Testis (tissue), 2 donors: ENCODE measurements at regions not wholly inside any gene's neighbourhood (a gene's known extent, or its start where the extent isn't known, plus 50 kb on each side); places are given as distances from the start of the nearest gene placed in this dataset.

Experiments
- DNase-seq: peaks from one replicate; pipeline ENCODE4 v3.0.0-alpha.2; 2019
- H3K27ac ChIP-seq, 2 donors: fragments of 200-600 bp; sonication (generic); one replicate each; pipeline ENCODE4 v1.5.1; 2019
- H3K27me3 ChIP-seq: fragments of 200-600 bp; sonication (generic); one replicate; pipeline ENCODE4 v1.5.1; 2019
- H3K36me3 ChIP-seq: fragments of 200-600 bp; sonication (generic); one replicate; pipeline ENCODE4 v1.5.1; 2017; ENCODE audit warnings: low read depth; ENCODE audit errors: missing control alignments
- H3K4me1 ChIP-seq: fragments of 200-600 bp; sonication (generic); one replicate; pipeline ENCODE4 v1.5.1; 2019
- H3K4me3 ChIP-seq, 2 donors: fragments of 200-600 bp; sonication (generic); one replicate each; pipeline ENCODE4 v1.5.1; 2017 to 2019
- H3K9me3 ChIP-seq: fragments of 200-600 bp; sonication (generic); one replicate; pipeline ENCODE4 v1.5.1; 2017
- CTCF ChIP-seq, 3 experiments: fragments of 450-650 bp in 2 of 3; fragments of 200-600 bp in 1 of 3; sonication (generic) in 1 of 3; IDR thresholded peaks; one replicate each; pipeline ENCODE4 v1.5.1; 2016 to 2019; ENCODE audit warnings: antibody characterized with exemption in 3 of 3, mild to moderate bottlenecking in 2 of 3, moderate library complexity in 1 of 3
- POLR2A ChIP-seq: fragments of 450-650 bp; IDR thresholded peaks from one replicate; pipeline ENCODE4 v1.6.1; 2017; ENCODE audit warnings: antibody characterized with exemption, mild to moderate bottlenecking, moderate library complexity
- WGBS, 2 donors: methylation state at CpG; one replicate each; pipeline ENCODE4 v1.1.5; 2018; 5-methylcytosine and 5-hydroxymethylcytosine counted together
- intact Hi-C: fragments of 100-400 bp; cut with DNase I; formaldehyde crosslinking; loops from one replicate; pipeline ENCODE4 v1.15.1; 2023; ENCODE audit warnings: low total_unique reads

GRCh38 chr5:125551246-125551645 lies 804.8 kb upstream of the ZNF608 start:
- no peaks in the 10 kb centered on the region for H3K36me3 ChIP-seq
- H3K27ac ChIP-seq: no peak overlapping the region
- H3K27me3 ChIP-seq: no peaks in the 10 kb centered on the region
- intact Hi-C loops: no loop called here
- H3K9me3 ChIP-seq: no peaks in the 10 kb centered on the region
- no peaks in the 10 kb centered on the region for H3K4me1 ChIP-seq
- DNase-seq: no peak
- H3K4me3 ChIP-seq: no peak overlapping the region
- no peak for TF ChIP-seq CTCF (IDR thresholded peaks at IDR 0.05)
- TF ChIP-seq POLR2A: no peak

GRCh38 chr5:125551797-125552196 lies 805.4 kb upstream of the ZNF608 start:
- 96 to 97% methylated on average over 4 of the region's 4 CpGs for WGBS, 2 donors
- H3K36me3 ChIP-seq: no peaks in the 10 kb centered on the region
- no peak for DNase-seq
- H3K27ac ChIP-seq: no peak overlapping the region
- no peaks in the 10 kb centered on the region for H3K9me3 ChIP-seq
- intact Hi-C loops: no loop called here
- no peaks in the 10 kb centered on the region for H3K4me1 ChIP-seq
- TF ChIP-seq POLR2A (no peak), CTCF (IDR thresholded peaks at IDR 0.05) (no peak)
- H3K27me3 ChIP-seq: no peaks in the 10 kb centered on the region
- H3K4me3 ChIP-seq: no peak overlapping the region

GRCh38 chr5:125552486-125552885 lies 806.0 kb upstream of the ZNF608 start:
- 67 to 78% methylated on average over 1 of the region's 1 CpG for WGBS, 2 donors
- no peaks in the 10 kb centered on the region for H3K36me3 ChIP-seq
- DNase-seq: no peak
- intact Hi-C loops: no loop called here
- H3K27ac ChIP-seq: no peak overlapping the region
- no peaks in the 10 kb centered on the region for H3K4me1 ChIP-seq
- H3K9me3 ChIP-seq: no peaks in the 10 kb centered on the region
- no peak overlapping the region for H3K4me3 ChIP-seq
- TF ChIP-seq POLR2A: no peak
- no peak for TF ChIP-seq CTCF (IDR thresholded peaks at IDR 0.05)
- no peaks in the 10 kb centered on the region for H3K27me3 ChIP-seq

GRCh38 chr5:125554355-125554754 lies 807.9 kb upstream of the ZNF608 start:
- H3K36me3 ChIP-seq: no peaks in the 10 kb centered on the region
- TF ChIP-seq POLR2A (no peak), CTCF (IDR thresholded peaks at IDR 0.05) (no peak)
- no peaks in the 10 kb centered on the region for H3K9me3 ChIP-seq
- no peak for DNase-seq
- no peaks in the 10 kb centered on the region for H3K27me3 ChIP-seq
- WGBS, 2 donors: 84 to 91% methylated on average over 2 of the region's 2 CpGs
- intact Hi-C loops: no loop called here
- no peaks in the 10 kb centered on the region for H3K4me1 ChIP-seq
- no peak overlapping the region for H3K4me3 ChIP-seq
- no peak overlapping the region for H3K27ac ChIP-seq

GRCh38 chr5:125555591-125555990 lies 809.2 kb upstream of the ZNF608 start:
- DNase-seq: no peak
- TF ChIP-seq CTCF (IDR thresholded peaks at IDR 0.05) (no peak), POLR2A (no peak)
- Histone ChIP-seq H3K9me3 (no peaks in the 10 kb centered on the region), H3K4me3 (no peak overlapping the region), H3K27ac (no peak overlapping the region), H3K4me1 (no peaks in the 10 kb centered on the region), H3K36me3 (no peaks in the 10 kb centered on the region), H3K27me3 (no peaks in the 10 kb centered on the region)
- intact Hi-C loops: no loop called here
- WGBS, 2 donors: 89 to 94% methylated on average over 4 of the region's 4 CpGs
